WTC11 (cell line): ENCODE measurements at regions not wholly inside any gene's neighbourhood (a gene's known extent, or its start where the extent isn't known, plus 50 kb on each side); places are given as distances from the start of the nearest gene placed in this dataset.

Experiments
- ATAC-seq: fragments of 200-7000 bp; cut with Tn5 transposase; 2 replicates; pipeline ENCODE4 v1.10.0; 2021; ENCODE audit warnings: mild to moderate bottlenecking, moderate library complexity
- CTCF ChIA-PET: fragments of 300-600 bp; sonication (Branson Sonifier 250); formaldehyde crosslinking; loops from one replicate; lab custom pipeline; 2021; ENCODE audit warnings: antibody characterized with exemption; lab: Charles Lee
- POLR2A ChIA-PET: fragments of 350-600 bp; sonication (Branson Sonifier 250); formaldehyde crosslinking; loops from one replicate; lab custom pipeline; 2021; ENCODE audit warnings: antibody characterized with exemption; lab: Charles Lee
- DNase-seq: peaks from one replicate; pipeline ENCODE4 v3.0.0; 2021; ENCODE audit warnings: low spot score
- H3K27ac Mint-ChIP-seq: 2 replicates; pipeline ENCODE4 v1.8.0; 2021; ENCODE audit warnings: mixed read lengths
- H3K27me3 Mint-ChIP-seq: 2 replicates; pipeline ENCODE4 v1.8.0; 2021; ENCODE audit warnings: low read depth, mild to moderate bottlenecking, moderate library complexity, mixed read lengths
- H3K36me3 Mint-ChIP-seq: 2 replicates; pipeline ENCODE4 v1.8.0; 2021; ENCODE audit warnings: mixed read lengths
- H3K4me1 Mint-ChIP-seq: 2 replicates; pipeline ENCODE4 v1.8.0; 2022; ENCODE audit warnings: mixed read lengths
- H3K4me3 Mint-ChIP-seq: 2 replicates; pipeline ENCODE4 v1.8.0; 2021; ENCODE audit warnings: mild to moderate bottlenecking, moderate library complexity, mixed read lengths
- H3K9me3 Mint-ChIP-seq: 2 replicates; pipeline ENCODE4 v1.8.0; 2021; ENCODE audit warnings: mixed read lengths
- ATF1 ChIP-seq: sonication (generic); formaldehyde crosslinking; IDR thresholded peaks from 2 replicates; pipeline ENCODE4 v1.8.1; 2023; ENCODE audit warnings: mild to moderate bottlenecking, moderate library complexity, missing genetic modification reagents
- ATF3 ChIP-seq: sonication (generic); formaldehyde crosslinking; conservative IDR thresholded peaks from 2 replicates; pipeline ENCODE4 v1.8.1; 2022; ENCODE audit warnings: mild to moderate bottlenecking, missing genetic modification reagents
- CREM ChIP-seq: sonication (generic); formaldehyde crosslinking; IDR thresholded peaks from 2 replicates; pipeline ENCODE4 v1.8.1; 2022; ENCODE audit warnings: mild to moderate bottlenecking, missing genetic modification reagents, moderate library complexity
- ELF4 ChIP-seq: sonication (generic); formaldehyde crosslinking; IDR thresholded peaks from 2 replicates; pipeline ENCODE4 v1.8.1; 2022; ENCODE audit warnings: low read depth, mild to moderate bottlenecking, moderate library complexity, missing genetic modification reagents
- GTF2I ChIP-seq: fragments of 250-450 bp; sonication (Bioruptor Pico); conservative IDR thresholded peaks from 2 replicates; pipeline ENCODE4 v1.4.0; 2021; ENCODE audit warnings: mild to moderate bottlenecking
- HMGA2 ChIP-seq: fragments of 250-450 bp; sonication (Bioruptor Pico); IDR thresholded peaks from 2 replicates; pipeline ENCODE4 v1.4.0; 2021; ENCODE audit warnings: mild to moderate bottlenecking, moderate library complexity
- IRF1 ChIP-seq: sonication (generic); formaldehyde crosslinking; IDR thresholded peaks from 2 replicates; pipeline ENCODE4 v1.8.0; 2023; ENCODE audit warnings: missing genetic modification reagents
- IRF2 ChIP-seq: sonication (generic); formaldehyde crosslinking; IDR thresholded peaks from 2 replicates; pipeline ENCODE4 v1.8.0; 2022; ENCODE audit warnings: low read depth, missing genetic modification reagents, borderline replicate concordance
- NR1H2 ChIP-seq: sonication (generic); formaldehyde crosslinking; IDR thresholded peaks from 2 replicates; pipeline ENCODE4 v1.9.0; 2021; ENCODE audit warnings: mild to moderate bottlenecking, moderate library complexity, missing genetic modification reagents
- NR2C2 ChIP-seq: sonication (generic); formaldehyde crosslinking; IDR thresholded peaks from 2 replicates; pipeline ENCODE4 v1.8.0; 2022; ENCODE audit warnings: mild to moderate bottlenecking, missing genetic modification reagents
- NR3C1 ChIP-seq: sonication (generic); formaldehyde crosslinking; conservative IDR thresholded peaks from 2 replicates; pipeline ENCODE4 v1.8.1; 2023; ENCODE audit warnings: low read depth, mild to moderate bottlenecking, missing genetic modification reagents
- SMAD3 ChIP-seq: sonication (generic); formaldehyde crosslinking; IDR thresholded peaks from 2 replicates; pipeline ENCODE4 v1.8.0; 2022; ENCODE audit warnings: missing genetic modification reagents, mild to moderate bottlenecking, borderline replicate concordance
- ZBTB21 ChIP-seq: sonication (generic); formaldehyde crosslinking; IDR thresholded peaks from 2 replicates; pipeline ENCODE4 v1.8.1; 2023; ENCODE audit warnings: mild to moderate bottlenecking, missing genetic modification reagents, borderline replicate concordance
- ZNF121 ChIP-seq: sonication (generic); formaldehyde crosslinking; IDR thresholded peaks from 2 replicates; pipeline ENCODE4 v1.8.0; 2023; ENCODE audit warnings: missing genetic modification reagents
- ZNF138 ChIP-seq: sonication (generic); formaldehyde crosslinking; conservative IDR thresholded peaks from 2 replicates; pipeline ENCODE4 v1.8.1; 2022; ENCODE audit warnings: mild to moderate bottlenecking, moderate library complexity, missing genetic modification reagents
- ZNF219 ChIP-seq: sonication (generic); formaldehyde crosslinking; IDR thresholded peaks from 2 replicates; pipeline ENCODE4 v1.8.0; 2023; ENCODE audit warnings: missing genetic modification reagents, mild to moderate bottlenecking, borderline replicate concordance
- ZNF263 ChIP-seq: sonication (generic); formaldehyde crosslinking; IDR thresholded peaks from 2 replicates; pipeline ENCODE4 v1.8.1; 2022; ENCODE audit warnings: low read depth, mild to moderate bottlenecking, moderate library complexity, missing genetic modification reagents
- TF ChIP-seq, protein P1 (sequence below): sonication (generic); formaldehyde crosslinking; IDR thresholded peaks from 2 replicates; pipeline ENCODE4 v1.8.1; 2023; ENCODE audit warnings: mild to moderate bottlenecking, missing genetic modification reagents, moderate library complexity
- TF ChIP-seq, protein P2 (sequence below): sonication (generic); formaldehyde crosslinking; IDR thresholded peaks from 2 replicates; pipeline ENCODE4 v1.8.0; 2023; ENCODE audit warnings: missing genetic modification reagents, mild to moderate bottlenecking, borderline replicate concordance
- TF ChIP-seq, protein P3 (sequence below): sonication (generic); formaldehyde crosslinking; IDR thresholded peaks from 2 replicates; pipeline ENCODE4 v1.8.0; 2022; ENCODE audit warnings: mild to moderate bottlenecking, missing genetic modification reagents
- TF ChIP-seq, protein P4 (sequence below): sonication (generic); formaldehyde crosslinking; IDR thresholded peaks from 2 replicates; pipeline ENCODE4 v1.8.1; 2023; ENCODE audit warnings: mild to moderate bottlenecking, missing genetic modification reagents

GRCh38 chr5:90144625-90145327 is 264.8 kb downstream of the CETN3 start:
- POLR2A ChIA-PET: no interaction called here
- Mint-ChIP-seq H3K4me3 (no peak overlapping the region; the same call in 1 of the 2 replicates), H3K9me3 (peaks cover 25% of the 10 kb centered on the region), H3K27ac (no peak overlapping the region), H3K27me3 (no peaks in the 10 kb centered on the region), H3K4me1 (peaks cover 14% of the 10 kb centered on the region), H3K36me3 (peaks cover 27% of the 10 kb centered on the region)
- no peak for TF ChIP-seq HMGA2
- TF ChIP-seq ELF4 (CRISPR knock-in tag): no peak
- no peak for TF ChIP-seq ATF1 (CRISPR knock-in tag)
- TF ChIP-seq, protein P1, sequence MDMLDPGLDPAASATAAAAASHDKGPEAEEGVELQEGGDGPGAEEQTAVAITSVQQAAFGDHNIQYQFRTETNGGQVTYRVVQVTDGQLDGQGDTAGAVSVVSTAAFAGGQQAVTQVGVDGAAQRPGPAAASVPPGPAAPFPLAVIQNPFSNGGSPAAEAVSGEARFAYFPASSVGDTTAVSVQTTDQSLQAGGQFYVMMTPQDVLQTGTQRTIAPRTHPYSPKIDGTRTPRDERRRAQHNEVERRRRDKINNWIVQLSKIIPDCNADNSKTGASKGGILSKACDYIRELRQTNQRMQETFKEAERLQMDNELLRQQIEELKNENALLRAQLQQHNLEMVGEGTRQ: no peak
- TF ChIP-seq, protein P2, sequence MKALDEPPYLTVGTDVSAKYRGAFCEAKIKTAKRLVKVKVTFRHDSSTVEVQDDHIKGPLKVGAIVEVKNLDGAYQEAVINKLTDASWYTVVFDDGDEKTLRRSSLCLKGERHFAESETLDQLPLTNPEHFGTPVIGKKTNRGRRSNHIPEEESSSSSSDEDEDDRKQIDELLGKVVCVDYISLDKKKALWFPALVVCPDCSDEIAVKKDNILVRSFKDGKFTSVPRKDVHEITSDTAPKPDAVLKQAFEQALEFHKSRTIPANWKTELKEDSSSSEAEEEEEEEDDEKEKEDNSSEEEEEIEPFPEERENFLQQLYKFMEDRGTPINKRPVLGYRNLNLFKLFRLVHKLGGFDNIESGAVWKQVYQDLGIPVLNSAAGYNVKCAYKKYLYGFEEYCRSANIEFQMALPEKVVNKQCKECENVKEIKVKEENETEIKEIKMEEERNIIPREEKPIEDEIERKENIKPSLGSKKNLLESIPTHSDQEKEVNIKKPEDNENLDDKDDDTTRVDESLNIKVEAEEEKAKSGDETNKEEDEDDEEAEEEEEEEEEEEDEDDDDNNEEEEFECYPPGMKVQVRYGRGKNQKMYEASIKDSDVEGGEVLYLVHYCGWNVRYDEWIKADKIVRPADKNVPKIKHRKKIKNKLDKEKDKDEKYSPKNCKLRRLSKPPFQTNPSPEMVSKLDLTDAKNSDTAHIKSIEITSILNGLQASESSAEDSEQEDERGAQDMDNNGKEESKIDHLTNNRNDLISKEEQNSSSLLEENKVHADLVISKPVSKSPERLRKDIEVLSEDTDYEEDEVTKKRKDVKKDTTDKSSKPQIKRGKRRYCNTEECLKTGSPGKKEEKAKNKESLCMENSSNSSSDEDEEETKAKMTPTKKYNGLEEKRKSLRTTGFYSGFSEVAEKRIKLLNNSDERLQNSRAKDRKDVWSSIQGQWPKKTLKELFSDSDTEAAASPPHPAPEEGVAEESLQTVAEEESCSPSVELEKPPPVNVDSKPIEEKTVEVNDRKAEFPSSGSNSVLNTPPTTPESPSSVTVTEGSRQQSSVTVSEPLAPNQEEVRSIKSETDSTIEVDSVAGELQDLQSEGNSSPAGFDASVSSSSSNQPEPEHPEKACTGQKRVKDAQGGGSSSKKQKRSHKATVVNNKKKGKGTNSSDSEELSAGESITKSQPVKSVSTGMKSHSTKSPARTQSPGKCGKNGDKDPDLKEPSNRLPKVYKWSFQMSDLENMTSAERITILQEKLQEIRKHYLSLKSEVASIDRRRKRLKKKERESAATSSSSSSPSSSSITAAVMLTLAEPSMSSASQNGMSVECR: no peak
- TF ChIP-seq, protein P3, sequence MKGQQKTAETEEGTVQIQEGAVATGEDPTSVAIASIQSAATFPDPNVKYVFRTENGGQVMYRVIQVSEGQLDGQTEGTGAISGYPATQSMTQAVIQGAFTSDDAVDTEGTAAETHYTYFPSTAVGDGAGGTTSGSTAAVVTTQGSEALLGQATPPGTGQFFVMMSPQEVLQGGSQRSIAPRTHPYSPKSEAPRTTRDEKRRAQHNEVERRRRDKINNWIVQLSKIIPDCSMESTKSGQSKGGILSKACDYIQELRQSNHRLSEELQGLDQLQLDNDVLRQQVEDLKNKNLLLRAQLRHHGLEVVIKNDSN: no peak
- TF ChIP-seq, protein P4, sequence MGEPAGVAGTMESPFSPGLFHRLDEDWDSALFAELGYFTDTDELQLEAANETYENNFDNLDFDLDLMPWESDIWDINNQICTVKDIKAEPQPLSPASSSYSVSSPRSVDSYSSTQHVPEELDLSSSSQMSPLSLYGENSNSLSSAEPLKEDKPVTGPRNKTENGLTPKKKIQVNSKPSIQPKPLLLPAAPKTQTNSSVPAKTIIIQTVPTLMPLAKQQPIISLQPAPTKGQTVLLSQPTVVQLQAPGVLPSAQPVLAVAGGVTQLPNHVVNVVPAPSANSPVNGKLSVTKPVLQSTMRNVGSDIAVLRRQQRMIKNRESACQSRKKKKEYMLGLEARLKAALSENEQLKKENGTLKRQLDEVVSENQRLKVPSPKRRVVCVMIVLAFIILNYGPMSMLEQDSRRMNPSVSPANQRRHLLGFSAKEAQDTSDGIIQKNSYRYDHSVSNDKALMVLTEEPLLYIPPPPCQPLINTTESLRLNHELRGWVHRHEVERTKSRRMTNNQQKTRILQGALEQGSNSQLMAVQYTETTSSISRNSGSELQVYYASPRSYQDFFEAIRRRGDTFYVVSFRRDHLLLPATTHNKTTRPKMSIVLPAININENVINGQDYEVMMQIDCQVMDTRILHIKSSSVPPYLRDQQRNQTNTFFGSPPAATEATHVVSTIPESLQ (CRISPR knock-in tag): no peak
- no peak for TF ChIP-seq NR3C1 (CRISPR knock-in tag)
- TF ChIP-seq ZNF263 (CRISPR knock-in tag): no peak
- no peak for TF ChIP-seq ZNF121
- TF ChIP-seq SMAD3 (CRISPR knock-in tag): no peak
- no peak for TF ChIP-seq IRF2
- TF ChIP-seq, all 79 proteins: peak for 0
- CTCF ChIA-PET: interaction anchor here (0.6 kb wide), 1 partner anchor 334 kb away, joined by 5 read pairs; no protein-coding TSS in a partner anchor
- ATAC-seq: no peak
- no peak for DNase-seq

DNA sequence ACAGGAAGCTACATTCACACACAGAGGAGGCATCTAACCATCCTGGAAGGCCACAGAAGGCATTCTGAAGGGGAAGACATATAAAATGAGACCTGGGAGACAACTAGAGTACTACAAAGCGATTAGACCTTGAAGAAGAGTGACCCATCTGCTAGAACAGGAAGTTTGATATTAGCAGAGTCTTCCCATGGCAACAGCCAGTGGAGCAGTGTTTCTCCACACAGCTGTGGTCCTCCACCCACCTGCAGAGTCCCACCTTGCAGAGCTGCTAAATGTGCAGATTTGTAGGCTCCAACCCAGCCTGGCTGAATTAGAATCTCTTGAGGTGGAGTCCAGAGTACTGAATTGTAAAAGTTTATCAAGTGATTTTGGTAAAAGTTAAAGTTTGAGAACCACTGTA is 267.0 kb downstream of the CETN3 start:
- ATAC-seq (no peak), DNase-seq (no peak)
- Mint-ChIP-seq H3K9me3 (peaks cover 16% of the 10 kb centered on the region), H3K4me1 (peaks cover 14% of the 10 kb centered on the region), H3K27me3 (no peaks in the 10 kb centered on the region), H3K4me3 (no peak overlapping the region), H3K36me3 (peaks cover 19% of the 10 kb centered on the region), H3K27ac (no peak overlapping the region)
- CTCF ChIA-PET: no interaction called here
- POLR2A ChIA-PET: no interaction called here
- TF ChIP-seq ATF3 (no peak), IRF1 (no peak), GTF2I (no peak), ZNF219 (CRISPR knock-in tag) (no peak), NR1H2 (CRISPR knock-in tag) (no peak), NR2C2 (CRISPR knock-in tag) (no peak), ZBTB21 (no peak), CREM (CRISPR knock-in tag) (no peak), ZNF138 (no peak)
- TF ChIP-seq, protein P2: no peak
